ENCODE measurements at regions not wholly inside any gene's neighbourhood (a gene's known extent, or its start where the extent isn't known, plus 50 kb on each side); places are given as distances from the start of the nearest gene placed in this dataset.
"Not testable (repeated sequence)": the region's sequence is repeated elsewhere in the genome, so short reads cannot be mapped to it uniquely, and the experiment has no call there.

DNA sequence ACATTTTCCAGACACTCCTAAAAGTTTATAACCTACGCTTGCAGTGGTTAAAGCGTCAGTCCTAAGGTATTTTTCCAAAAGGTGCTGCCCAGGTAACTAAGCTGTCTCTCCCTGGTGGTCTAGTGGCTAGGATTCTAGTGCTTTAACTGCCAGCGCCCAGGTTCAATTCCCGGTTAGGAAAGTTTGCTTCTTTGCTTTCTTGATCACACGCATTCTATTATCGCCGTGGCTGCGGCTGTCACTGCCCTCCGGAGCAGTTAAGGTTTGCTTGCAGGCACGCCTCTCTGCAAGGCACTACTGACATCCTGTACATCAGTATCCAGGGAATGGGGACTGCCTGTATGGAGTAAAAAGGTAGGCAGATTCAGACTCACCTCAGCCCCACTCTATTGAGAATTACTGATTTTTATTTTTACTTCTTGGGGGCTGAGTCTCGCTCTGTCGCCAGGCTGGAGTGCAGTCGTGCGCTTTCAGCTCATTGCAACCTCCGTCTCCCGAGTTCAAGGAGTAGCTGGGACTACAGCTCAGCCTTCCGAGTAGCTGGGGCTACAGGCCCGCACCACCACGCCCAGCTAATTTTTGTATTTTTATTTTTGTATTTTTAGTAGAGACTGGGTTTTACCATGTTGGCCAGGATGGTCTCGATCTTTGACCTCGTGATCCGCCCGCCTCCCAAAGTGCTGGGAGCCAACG is 53.2 kb upstream of the CFAP126 start:
- no peak overlapping the region for H3K4me3 ChIP-seq
- no peaks in the 10 kb centered on the region for H3K27me3 ChIP-seq
- DNase-seq (no peak), ATAC-seq (ENCODE audit: low FRiP score in 2 of 2) (no peak)
- no peak for TF ChIP-seq POLR2A (IDR thresholded peaks at IDR 0.05)
- TF ChIP-seq POLR2AphosphoS5 (IDR thresholded peaks at IDR 0.05), result no peak
- TF ChIP-seq, protein P1, sequence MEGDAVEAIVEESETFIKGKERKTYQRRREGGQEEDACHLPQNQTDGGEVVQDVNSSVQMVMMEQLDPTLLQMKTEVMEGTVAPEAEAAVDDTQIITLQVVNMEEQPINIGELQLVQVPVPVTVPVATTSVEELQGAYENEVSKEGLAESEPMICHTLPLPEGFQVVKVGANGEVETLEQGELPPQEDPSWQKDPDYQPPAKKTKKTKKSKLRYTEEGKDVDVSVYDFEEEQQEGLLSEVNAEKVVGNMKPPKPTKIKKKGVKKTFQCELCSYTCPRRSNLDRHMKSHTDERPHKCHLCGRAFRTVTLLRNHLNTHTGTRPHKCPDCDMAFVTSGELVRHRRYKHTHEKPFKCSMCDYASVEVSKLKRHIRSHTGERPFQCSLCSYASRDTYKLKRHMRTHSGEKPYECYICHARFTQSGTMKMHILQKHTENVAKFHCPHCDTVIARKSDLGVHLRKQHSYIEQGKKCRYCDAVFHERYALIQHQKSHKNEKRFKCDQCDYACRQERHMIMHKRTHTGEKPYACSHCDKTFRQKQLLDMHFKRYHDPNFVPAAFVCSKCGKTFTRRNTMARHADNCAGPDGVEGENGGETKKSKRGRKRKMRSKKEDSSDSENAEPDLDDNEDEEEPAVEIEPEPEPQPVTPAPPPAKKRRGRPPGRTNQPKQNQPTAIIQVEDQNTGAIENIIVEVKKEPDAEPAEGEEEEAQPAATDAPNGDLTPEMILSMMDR (IDR thresholded peaks at IDR 0.05), result no peak
- no peak for TF ChIP-seq EP300 (IDR thresholded peaks at IDR 0.05)
- H3K27ac ChIP-seq, result no peak overlapping the region
- no peaks in the 10 kb centered on the region for H3K4me1 ChIP-seq
- H3K9me3 ChIP-seq, result no peaks in the 10 kb centered on the region
- H3K36me3 ChIP-seq, result no peaks in the 10 kb centered on the region
- WGBS, 2 donors, result 74 to 87% methylated on average over 24 of the region's 24 CpGs

DNA sequence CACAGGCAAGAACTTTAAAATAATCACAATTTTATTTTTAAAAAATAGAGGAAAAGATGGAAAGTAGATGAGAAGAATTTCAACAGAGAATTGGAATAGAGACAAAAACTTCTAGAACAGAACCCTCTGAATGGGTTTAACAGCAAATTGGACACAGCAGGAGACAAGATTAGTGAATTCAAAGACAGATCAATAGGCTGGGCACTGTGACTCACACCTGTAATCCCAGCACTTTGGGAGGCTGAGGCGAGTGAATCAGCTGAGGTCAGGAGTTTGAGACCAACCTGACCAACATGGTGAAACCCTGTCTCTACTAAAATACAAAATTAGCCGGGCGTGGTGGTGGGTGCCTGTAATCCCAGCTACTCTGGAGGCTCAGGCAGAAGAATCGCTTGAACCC is 49.9 kb upstream of the CFAP126 start:
- H3K27me3 ChIP-seq; H3K9me3 ChIP-seq; H3K27ac ChIP-seq; H3K4me3 ChIP-seq; DNase-seq; H3K4me1 ChIP-seq; ATAC-seq (ENCODE audit: low FRiP score in 2 of 2); H3K36me3 ChIP-seq: not testable (repeated sequence)
- WGBS, 2 donors, result 95 to 96% methylated on average over 4 of the region's 4 CpGs

Measured in upper lobe of left lung (tissue), 6 donors.